ENCODE measurements at regions not wholly inside any gene's neighbourhood (a gene's known extent, or its start where the extent isn't known, plus 50 kb on each side); places are given as distances from the start of the nearest gene placed in this dataset.

- TF ChIP-seq CTCF (IDR thresholded peaks at IDR 0.05 in 4 of 5, conservative IDR thresholded peaks at IDR 0.05 in 1 of 5), result no peak
- no peak for TF ChIP-seq POLR2A (IDR thresholded peaks at IDR 0.05)
These were observed 445.0 kb upstream of the KIF2A start for GRCh38 chr5:61860978-61861377.

Data from gastrocnemius medialis (tissue), 4 donors.